ENCODE measurements at regions not wholly inside any gene's neighbourhood (a gene's known extent, or its start where the extent isn't known, plus 50 kb on each side); places are given as distances from the start of the nearest gene placed in this dataset.

GRCh38 chrX:124842205-124842604 is 477.5 kb upstream of the TEX13C start:
- H3K79me2 ChIP-seq, result no peaks in the 10 kb centered on the region
- DNase-seq (ENCODE audit: low spot score), result no peak
- no peaks in the 10 kb centered on the region for H4K20me1 ChIP-seq (ENCODE audit: insufficient read depth, poor library complexity, severe bottlenecking)
- H3K9me3 ChIP-seq (ENCODE audit: low read depth), result no peaks in the 10 kb centered on the region
- no peaks in the 10 kb centered on the region for H3K36me3 ChIP-seq (replicated peaks; ENCODE audit: insufficient read depth, low read depth)
- no peak overlapping the region for H2AFZ ChIP-seq
- H3K4me2 ChIP-seq, result no peak overlapping the region
- TF ChIP-seq EZH2phosphoT487 (IDR thresholded peaks at IDR 0.05; ENCODE audit: low read depth, severe bottlenecking, unreplicated experiment), result no peak
- no peak for TF ChIP-seq CTCF (IDR thresholded peaks at IDR 0.05; ENCODE audit: poor library complexity)
- TF ChIP-seq EZH2 (IDR thresholded peaks at IDR 0.05; ENCODE audit: borderline replicate concordance), result no peak
- no peaks in the 10 kb centered on the region for H3K27me3 ChIP-seq
- no peak overlapping the region for H3K4me3 ChIP-seq
- no peak overlapping the region for H3K27ac ChIP-seq
- no peaks in the 10 kb centered on the region for H3K9me2 ChIP-seq (replicated peaks; ENCODE audit: insufficient read depth)
- WGBS (ENCODE audit: low lambda C conversion rate, missing lambda C conversion rate), result 62% methylated on average over 2 of the region's 2 CpGs
- no peaks in the 10 kb centered on the region for H3K4me1 ChIP-seq (ENCODE audit: insufficient read depth)

GRCh38 chrX:124860736-124861135 is 458.9 kb upstream of the TEX13C start:
- Histone ChIP-seq H3K79me2 (no peaks in the 10 kb centered on the region), H3K9me2 (replicated peaks; ENCODE audit: insufficient read depth) (no peaks in the 10 kb centered on the region), H3K27me3 (no peaks in the 10 kb centered on the region), H3K4me1 (ENCODE audit: insufficient read depth) (no peaks in the 10 kb centered on the region), H2AFZ (no peak overlapping the region), H3K36me3 (replicated peaks; ENCODE audit: insufficient read depth, low read depth) (no peaks in the 10 kb centered on the region), H4K20me1 (ENCODE audit: insufficient read depth, poor library complexity, severe bottlenecking) (no peaks in the 10 kb centered on the region), H3K9me3 (ENCODE audit: low read depth) (no peaks in the 10 kb centered on the region), H3K27ac (no peak overlapping the region), H3K4me2 (no peak overlapping the region), H3K4me3 (no peak overlapping the region)
- DNase-seq (ENCODE audit: low spot score), result no peak
- TF ChIP-seq CTCF (IDR thresholded peaks at IDR 0.05; ENCODE audit: poor library complexity) (no peak), EZH2 (IDR thresholded peaks at IDR 0.05; ENCODE audit: borderline replicate concordance) (no peak), EZH2phosphoT487 (IDR thresholded peaks at IDR 0.05; ENCODE audit: low read depth, severe bottlenecking, unreplicated experiment) (no peak)
- 69% methylated on average over 5 of the region's 5 CpGs for WGBS (ENCODE audit: low lambda C conversion rate, missing lambda C conversion rate)

GRCh38 chrX:124862301-124862700 is 457.4 kb upstream of the TEX13C start:
- H3K4me3 ChIP-seq, result no peak overlapping the region
- no peaks in the 10 kb centered on the region for H3K79me2 ChIP-seq
- H2AFZ ChIP-seq, result no peak overlapping the region
- DNase-seq (ENCODE audit: low spot score), result no peak
- H3K4me1 ChIP-seq (ENCODE audit: insufficient read depth), result no peaks in the 10 kb centered on the region
- no peak overlapping the region for H3K27ac ChIP-seq
- WGBS (ENCODE audit: low lambda C conversion rate, missing lambda C conversion rate), result 73% methylated on average over 4 of the region's 4 CpGs
- TF ChIP-seq EZH2 (IDR thresholded peaks at IDR 0.05; ENCODE audit: borderline replicate concordance), result no peak
- no peak overlapping the region for H3K4me2 ChIP-seq
- H3K9me2 ChIP-seq (replicated peaks; ENCODE audit: insufficient read depth), result no peaks in the 10 kb centered on the region
- no peaks in the 10 kb centered on the region for H3K9me3 ChIP-seq (ENCODE audit: low read depth)
- H4K20me1 ChIP-seq (ENCODE audit: insufficient read depth, poor library complexity, severe bottlenecking), result no peaks in the 10 kb centered on the region
- H3K36me3 ChIP-seq (replicated peaks; ENCODE audit: insufficient read depth, low read depth), result no peaks in the 10 kb centered on the region
- H3K27me3 ChIP-seq, result no peaks in the 10 kb centered on the region

- Histone ChIP-seq H4K20me1 (ENCODE audit: insufficient read depth, poor library complexity, severe bottlenecking) (no peaks in the 10 kb centered on the region), H3K27me3 (no peaks in the 10 kb centered on the region), H2AFZ (no peak overlapping the region), H3K4me1 (ENCODE audit: insufficient read depth) (no peaks in the 10 kb centered on the region), H3K36me3 (replicated peaks; ENCODE audit: insufficient read depth, low read depth) (no peaks in the 10 kb centered on the region), H3K4me3 (no peak overlapping the region), H3K4me2 (no peak overlapping the region), H3K9me3 (ENCODE audit: low read depth) (no peaks in the 10 kb centered on the region), H3K27ac (no peak overlapping the region), H3K79me2 (no peaks in the 10 kb centered on the region), H3K9me2 (replicated peaks; ENCODE audit: insufficient read depth) (no peaks in the 10 kb centered on the region)
- no peak for TF ChIP-seq EZH2phosphoT487 (IDR thresholded peaks at IDR 0.05; ENCODE audit: low read depth, severe bottlenecking, unreplicated experiment)
- no peak for TF ChIP-seq CTCF (IDR thresholded peaks at IDR 0.05; ENCODE audit: poor library complexity)
- no peak for TF ChIP-seq EZH2 (IDR thresholded peaks at IDR 0.05; ENCODE audit: borderline replicate concordance)
- WGBS (ENCODE audit: low lambda C conversion rate, missing lambda C conversion rate), result 60% methylated on average over 5 of the region's 5 CpGs
- no peak for DNase-seq (ENCODE audit: low spot score)
Observed at GRCh38 chrX:124863303-124863702, 456.4 kb upstream of the TEX13C start.
